K562 (cell line): ENCODE measurements at regions not wholly inside any gene's neighbourhood (a gene's known extent, or its start where the extent isn't known, plus 50 kb on each side); places are given as distances from the start of the nearest gene placed in this dataset.
A peak's percentile ranks its signal among the peaks of the same experiment; 100 is the strongest.

Experiments used
- AFF4 ChIP-seq: sonication (generic); formaldehyde crosslinking; IDR thresholded peaks from 2 replicates; pipeline ENCODE4 v1.8.0; 2023; ENCODE audit warnings: mild to moderate bottlenecking, missing genetic modification reagents
- ATF3 ChIP-seq, 2 experiments: fragments of 450-650 bp in 1 of 2; sonication (generic) in 1 of 2; formaldehyde crosslinking in 1 of 2; IDR thresholded peaks in 1 of 2; conservative IDR thresholded peaks in 1 of 2; 2 replicates each; pipeline versions ENCODE4 v1.6.1 to v1.8.1; 2016 to 2023; ENCODE audit warnings: mild to moderate bottlenecking in 2 of 2, moderate library complexity in 2 of 2, inconsistent platforms in 1 of 2, missing genetic modification reagents in 1 of 2
- ATF4 ChIP-seq: fragments of 450-650 bp; formaldehyde crosslinking; IDR thresholded peaks from 2 replicates; pipeline ENCODE4 v1.4.0; 2022; ENCODE audit warnings: mild to moderate bottlenecking, moderate library complexity
- BDP1 ChIP-seq: IDR thresholded peaks from 3 replicates; pipeline ENCODE4 v1.6.1; 2011; ENCODE audit not compliant: insufficient read length, insufficient read depth
- CHCHD3 ChIP-seq: fragments of 250-450 bp; sonication (Bioruptor Pico); IDR thresholded peaks from 2 replicates; pipeline ENCODE4 v2.1.2; 2022; ENCODE audit warnings: mild to moderate bottlenecking
- CREB5 ChIP-seq: fragments of 250-450 bp; sonication (Bioruptor Pico); IDR thresholded peaks from 2 replicates; pipeline ENCODE4 v1.5.0; 2020; ENCODE audit warnings: mild to moderate bottlenecking
- CTCFL ChIP-seq: IDR thresholded peaks from 2 replicates; pipeline ENCODE4 v1.6.1; 2011; ENCODE audit warnings: borderline replicate concordance, low read depth, mild to moderate bottlenecking, moderate library complexity, low read length; ENCODE audit not compliant: insufficient read depth, poor library complexity, severe bottlenecking
- CXXC5 ChIP-seq: fragments of 250-450 bp; sonication (Bioruptor Pico); IDR thresholded peaks from 2 replicates; pipeline ENCODE4 v1.8.0; 2022; ENCODE audit warnings: inconsistent platforms, mild to moderate bottlenecking, moderate library complexity
- FIP1L1 ChIP-seq: fragments of 200-400 bp; formaldehyde crosslinking; IDR thresholded peaks from 2 replicates; pipeline ENCODE4 v1.6.1; 2018; ENCODE audit warnings: mild to moderate bottlenecking, low read depth, low read length; ENCODE audit not compliant: poor library complexity, severe bottlenecking
- KLF1 ChIP-seq: fragments of 450-650 bp; IDR thresholded peaks from 2 replicates; pipeline ENCODE4 v1.6.1; 2016; ENCODE audit warnings: missing genetic modification characterization, missing compliant biosample characterization
- NR0B1 ChIP-seq: fragments of 450-650 bp; IDR thresholded peaks from one replicate; pipeline ENCODE4 v1.6.1; 2018; ENCODE audit warnings: mild to moderate bottlenecking, moderate library complexity; ENCODE audit not compliant: partially characterized antibody
- PHB2 ChIP-seq: fragments of 450-650 bp; IDR thresholded peaks from 2 replicates; pipeline ENCODE4 v1.6.1; 2017; ENCODE audit warnings: low read depth
- POLR2A ChIP-seq: fragments of 450-650 bp; conservative IDR thresholded peaks from 2 replicates; pipeline ENCODE4 v1.6.1; 2016
- RBM22 ChIP-seq: fragments of 200-400 bp; formaldehyde crosslinking; IDR thresholded peaks from 2 replicates; pipeline ENCODE4 v1.6.1; 2018; ENCODE audit warnings: low read length, low read depth; ENCODE audit not compliant: poor library complexity, severe bottlenecking
- TEAD2 ChIP-seq: fragments of 450-650 bp; IDR thresholded peaks from 2 replicates; pipeline ENCODE4 v1.6.1; 2016; ENCODE audit warnings: missing genetic modification characterization, control low read depth, missing compliant biosample characterization
- ZNF707 ChIP-seq: fragments of 250-450 bp; sonication (Bioruptor Pico); conservative IDR thresholded peaks from 2 replicates; pipeline ENCODE4 v1.8.0; 2022; ENCODE audit warnings: inconsistent platforms, mild to moderate bottlenecking, moderate library complexity

GRCh38 chr10:91103384-91104192 lies 116.9 kb upstream of the PCGF5 start (continued):
- TF ChIP-seq ATF4 (CRISPR knock-in tag) (no peak), ZNF707 (CRISPR knock-in tag) (no peak), CTCFL (no peak), RBM22 (no peak), KLF1 (tag) (no peak), FIP1L1 (no peak), TEAD2 (tag) (no peak), PHB2 (peak; percentile 43; the same call in 1 of the 2 replicates), ATF3 (IDR thresholded peaks at IDR 0.05) (peak; percentile 46; the same call in 1 of the 2 replicates), ATF3 (CRISPR knock-in tag; conservative IDR thresholded peaks at IDR 0.05) (0 out of 2 replicates have a peak, but pooled peaks have one; percentile 39), BDP1 (no peak), CHCHD3 (CRISPR knock-in tag) (no peak), NR0B1 (no peak), CREB5 (CRISPR knock-in tag) (no peak), AFF4 (CRISPR knock-in tag) (0 out of 2 replicates have a peak, but pooled peaks have one; percentile 31), POLR2A (no peak), CXXC5 (CRISPR knock-in tag) (peak; percentile 73)
